ENCODE measurements at regions not wholly inside any gene's neighbourhood (a gene's known extent, or its start where the extent isn't known, plus 50 kb on each side); places are given as distances from the start of the nearest gene placed in this dataset.

DNA sequence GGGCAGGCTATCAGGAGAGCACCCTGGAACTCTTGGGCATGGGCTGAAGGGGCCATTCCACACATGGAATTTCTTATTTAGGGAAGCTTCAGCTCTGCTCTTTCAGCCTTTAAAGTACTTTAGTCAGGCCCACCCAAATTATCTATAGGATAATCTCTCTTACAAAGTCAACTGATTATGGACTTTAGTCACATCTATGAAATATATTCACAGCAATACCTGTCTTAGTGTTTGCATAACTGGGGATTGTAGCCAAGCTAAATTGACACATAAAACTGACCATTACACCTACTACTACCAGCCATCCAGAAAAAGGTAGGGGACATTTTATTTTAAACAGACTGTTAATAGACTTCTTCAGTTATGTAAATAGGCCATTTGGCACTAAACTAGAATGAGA is 114.9 kb upstream of the VANGL1 start:
- Histone ChIP-seq H3K27me3 (ENCODE audit: insufficient read depth, low read length) (no peaks in the 10 kb centered on the region), H3K79me2 (ENCODE audit: insufficient read depth, low read length) (no peaks in the 10 kb centered on the region), H3K4me2 (ENCODE audit: low read length) (no peak overlapping the region), H3K9ac (ENCODE audit: low read length) (no peak overlapping the region), H3K4me1 (ENCODE audit: insufficient read depth, low read length, severe bottlenecking) (no peaks in the 10 kb centered on the region), H3K4me3 (ENCODE audit: low read depth, low read length, poor library complexity, severe bottlenecking) (no peak overlapping the region), H3K9me3 (ENCODE audit: low read length) (no peaks in the 10 kb centered on the region), H4K20me1 (ENCODE audit: insufficient read depth, low read length) (no peaks in the 10 kb centered on the region), H3F3A (ENCODE audit: insufficient read depth, low read length) (no peaks in the 10 kb centered on the region), H3K27ac (ENCODE audit: low read depth, low read length, poor library complexity, severe bottlenecking) (no peak overlapping the region), H2AFZ (ENCODE audit: low read length) (no peak overlapping the region), H3K36me3 (ENCODE audit: insufficient read depth, low read length) (no peaks in the 10 kb centered on the region), H3K9me2 (ENCODE audit: low read depth, low read length) (no peaks in the 10 kb centered on the region)
- TF ChIP-seq EZH2 (IDR thresholded peaks at IDR 0.05; ENCODE audit: borderline replicate concordance, low read length): no peak
- TF ChIP-seq, protein P1, sequence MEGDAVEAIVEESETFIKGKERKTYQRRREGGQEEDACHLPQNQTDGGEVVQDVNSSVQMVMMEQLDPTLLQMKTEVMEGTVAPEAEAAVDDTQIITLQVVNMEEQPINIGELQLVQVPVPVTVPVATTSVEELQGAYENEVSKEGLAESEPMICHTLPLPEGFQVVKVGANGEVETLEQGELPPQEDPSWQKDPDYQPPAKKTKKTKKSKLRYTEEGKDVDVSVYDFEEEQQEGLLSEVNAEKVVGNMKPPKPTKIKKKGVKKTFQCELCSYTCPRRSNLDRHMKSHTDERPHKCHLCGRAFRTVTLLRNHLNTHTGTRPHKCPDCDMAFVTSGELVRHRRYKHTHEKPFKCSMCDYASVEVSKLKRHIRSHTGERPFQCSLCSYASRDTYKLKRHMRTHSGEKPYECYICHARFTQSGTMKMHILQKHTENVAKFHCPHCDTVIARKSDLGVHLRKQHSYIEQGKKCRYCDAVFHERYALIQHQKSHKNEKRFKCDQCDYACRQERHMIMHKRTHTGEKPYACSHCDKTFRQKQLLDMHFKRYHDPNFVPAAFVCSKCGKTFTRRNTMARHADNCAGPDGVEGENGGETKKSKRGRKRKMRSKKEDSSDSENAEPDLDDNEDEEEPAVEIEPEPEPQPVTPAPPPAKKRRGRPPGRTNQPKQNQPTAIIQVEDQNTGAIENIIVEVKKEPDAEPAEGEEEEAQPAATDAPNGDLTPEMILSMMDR (IDR thresholded peaks at IDR 0.05; ENCODE audit: low read length): no peak

DNA sequence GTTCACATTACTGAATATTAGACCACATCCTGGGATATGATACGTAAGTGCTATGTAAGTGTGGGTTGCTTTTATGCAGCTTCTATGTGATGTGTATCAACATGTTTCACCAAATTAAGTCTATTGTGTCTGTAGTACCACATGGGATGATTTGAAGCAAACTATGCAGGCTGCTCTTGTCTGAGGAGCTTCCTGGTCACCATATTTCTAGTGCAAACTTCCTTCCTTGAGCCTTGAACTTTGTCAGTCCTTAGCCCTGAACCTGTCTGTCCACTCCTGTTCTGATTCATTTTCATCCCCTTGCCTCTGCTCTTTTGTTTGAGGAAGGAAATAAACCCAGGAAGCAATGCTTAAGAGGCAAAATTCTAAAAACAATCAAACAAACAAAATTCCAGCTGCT is 117.5 kb upstream of the VANGL1 start:
- H3K4me3 ChIP-seq (ENCODE audit: low read depth, low read length, poor library complexity, severe bottlenecking): no peak overlapping the region
- H3K4me2 ChIP-seq (ENCODE audit: low read length): no peak overlapping the region
- no peaks in the 10 kb centered on the region for H3F3A ChIP-seq (ENCODE audit: insufficient read depth, low read length)
- no peak overlapping the region for H2AFZ ChIP-seq (ENCODE audit: low read length)
- no peaks in the 10 kb centered on the region for H3K79me2 ChIP-seq (ENCODE audit: insufficient read depth, low read length)
- H3K4me1 ChIP-seq (ENCODE audit: insufficient read depth, low read length, severe bottlenecking): no peaks in the 10 kb centered on the region
- H4K20me1 ChIP-seq (ENCODE audit: insufficient read depth, low read length): no peaks in the 10 kb centered on the region
- no peaks in the 10 kb centered on the region for H3K9me2 ChIP-seq (ENCODE audit: low read depth, low read length)
- H3K27ac ChIP-seq (ENCODE audit: low read depth, low read length, poor library complexity, severe bottlenecking): no peak overlapping the region
- H3K9ac ChIP-seq (ENCODE audit: low read length): no peak overlapping the region
- no peaks in the 10 kb centered on the region for H3K27me3 ChIP-seq (ENCODE audit: insufficient read depth, low read length)
- H3K36me3 ChIP-seq (ENCODE audit: insufficient read depth, low read length): no peaks in the 10 kb centered on the region
- TF ChIP-seq, protein P1 (IDR thresholded peaks at IDR 0.05; ENCODE audit: low read length): no peak
- no peak for TF ChIP-seq EZH2 (IDR thresholded peaks at IDR 0.05; ENCODE audit: borderline replicate concordance, low read length)
- H3K9me3 ChIP-seq (ENCODE audit: low read length): no peaks in the 10 kb centered on the region

DNA sequence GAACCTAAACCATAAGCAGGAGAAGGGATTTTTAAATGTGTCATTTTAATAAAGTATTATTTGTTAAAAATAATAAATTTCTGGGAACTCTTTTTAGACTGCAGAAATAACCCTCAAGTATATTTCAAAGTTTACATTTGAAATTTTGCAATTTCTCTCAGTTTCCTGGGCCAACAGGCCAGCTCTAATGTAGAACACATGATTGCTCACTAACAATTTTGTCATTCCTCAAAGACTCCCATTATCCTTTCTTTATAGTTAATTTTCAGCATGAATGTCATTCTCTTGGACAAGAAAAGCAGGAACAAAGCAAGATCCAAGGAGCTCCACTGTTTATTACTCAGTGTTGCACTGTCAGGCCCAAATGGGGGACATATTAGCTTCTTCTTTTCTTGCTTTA is 119.4 kb upstream of the VANGL1 start:
- no peak overlapping the region for H3K4me2 ChIP-seq (ENCODE audit: low read length)
- no peaks in the 10 kb centered on the region for H4K20me1 ChIP-seq (ENCODE audit: insufficient read depth, low read length)
- no peaks in the 10 kb centered on the region for H3K9me3 ChIP-seq (ENCODE audit: low read length)
- no peak overlapping the region for H3K9ac ChIP-seq (ENCODE audit: low read length)
- no peaks in the 10 kb centered on the region for H3K36me3 ChIP-seq (ENCODE audit: insufficient read depth, low read length)
- H2AFZ ChIP-seq (ENCODE audit: low read length): no peak overlapping the region
- H3K79me2 ChIP-seq (ENCODE audit: insufficient read depth, low read length): no peaks in the 10 kb centered on the region
- H3K4me1 ChIP-seq (ENCODE audit: insufficient read depth, low read length, severe bottlenecking): no peaks in the 10 kb centered on the region
- H3K4me3 ChIP-seq (ENCODE audit: low read depth, low read length, poor library complexity, severe bottlenecking): no peak overlapping the region
- no peaks in the 10 kb centered on the region for H3K9me2 ChIP-seq (ENCODE audit: low read depth, low read length)
- H3F3A ChIP-seq (ENCODE audit: insufficient read depth, low read length): no peaks in the 10 kb centered on the region
- TF ChIP-seq, protein P1 (IDR thresholded peaks at IDR 0.05; ENCODE audit: low read length): no peak
- no peak for TF ChIP-seq EZH2 (IDR thresholded peaks at IDR 0.05; ENCODE audit: borderline replicate concordance, low read length)
- H3K27me3 ChIP-seq (ENCODE audit: insufficient read depth, low read length): no peaks in the 10 kb centered on the region
- no peak overlapping the region for H3K27ac ChIP-seq (ENCODE audit: low read depth, low read length, poor library complexity, severe bottlenecking)

Measured in OCI-LY1 (cell line).